NCI-H2196 treated with DMSO at 0.1 percent for 48 hours (cell line): ENCODE measurements at regions not wholly inside any gene's neighbourhood (a gene's known extent, or its start where the extent isn't known, plus 50 kb on each side); places are given as distances from the start of the nearest gene placed in this dataset.
"Not testable (repeated sequence)": the region's sequence is repeated elsewhere in the genome, so short reads cannot be mapped to it uniquely, and the experiment has no call there.

Experiments used
- DNase-seq: peaks from one replicate; lab custom pipeline; 2025; ENCODE audit not compliant: unreplicated experiment; lab: John Stamatoyannopoulos, UW

GRCh38 chr7:142477801-142478200 is 219.9 kb upstream of the PRSS58 start:
- DNase-seq, result not testable (repeated sequence)

DNA sequence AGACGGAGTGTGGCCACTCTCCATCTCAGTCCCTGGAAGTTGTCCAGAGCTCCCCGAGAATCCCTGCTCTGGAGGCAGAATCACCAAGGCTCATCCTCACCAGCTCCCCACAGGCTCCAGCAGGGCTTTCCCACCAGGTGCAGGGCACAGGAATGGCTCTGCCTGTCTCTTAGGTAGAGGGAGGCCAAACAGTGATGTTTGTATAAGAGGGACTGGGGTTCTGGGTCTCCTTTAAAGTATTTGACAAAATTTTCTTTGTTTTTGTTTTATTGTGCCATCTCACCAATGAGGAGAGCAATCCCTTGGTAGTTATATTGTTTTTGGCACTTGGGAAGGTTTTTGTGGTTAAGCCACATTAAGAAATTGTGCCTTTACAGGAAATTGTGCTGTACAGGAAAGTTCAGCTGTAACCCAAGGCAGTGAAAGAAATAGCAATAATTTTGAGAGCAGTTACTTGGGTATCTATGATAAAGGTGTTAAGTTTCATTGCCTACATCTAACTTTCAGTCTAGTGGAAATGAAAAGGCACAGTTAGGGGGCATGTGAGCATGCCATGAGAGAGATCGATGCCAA is 219.3 kb upstream of the PRSS58 start:
- no peak for DNase-seq

DNA sequence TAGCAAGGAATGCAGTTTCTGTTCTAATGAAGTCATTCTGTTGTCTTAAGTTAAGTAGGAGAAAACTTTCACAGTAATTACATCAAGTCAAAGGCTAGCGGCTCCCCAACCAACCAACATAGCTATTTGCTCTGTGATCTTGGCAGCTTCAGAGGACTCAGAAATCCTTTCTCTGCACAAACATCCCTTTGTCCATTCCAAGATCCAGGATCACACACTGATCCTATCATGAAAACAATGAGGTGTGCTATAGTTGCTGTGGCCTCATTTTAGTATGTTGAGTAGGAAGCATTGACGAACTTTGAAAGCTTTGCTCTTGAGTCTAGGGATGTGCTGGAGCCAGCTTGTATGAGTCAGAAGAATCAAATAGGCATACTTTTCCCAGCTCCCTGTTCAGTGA is 218.2 kb upstream of the PRSS58 start:
- no peak for DNase-seq

GRCh38 chr7:142471820-142472219 is 214.0 kb upstream of the PRSS58 start:
- no peak for DNase-seq

- DNase-seq, result no peak
These were observed 212.6 kb upstream of the PRSS58 start for GRCh38 chr7:142470544-142470830.

DNA sequence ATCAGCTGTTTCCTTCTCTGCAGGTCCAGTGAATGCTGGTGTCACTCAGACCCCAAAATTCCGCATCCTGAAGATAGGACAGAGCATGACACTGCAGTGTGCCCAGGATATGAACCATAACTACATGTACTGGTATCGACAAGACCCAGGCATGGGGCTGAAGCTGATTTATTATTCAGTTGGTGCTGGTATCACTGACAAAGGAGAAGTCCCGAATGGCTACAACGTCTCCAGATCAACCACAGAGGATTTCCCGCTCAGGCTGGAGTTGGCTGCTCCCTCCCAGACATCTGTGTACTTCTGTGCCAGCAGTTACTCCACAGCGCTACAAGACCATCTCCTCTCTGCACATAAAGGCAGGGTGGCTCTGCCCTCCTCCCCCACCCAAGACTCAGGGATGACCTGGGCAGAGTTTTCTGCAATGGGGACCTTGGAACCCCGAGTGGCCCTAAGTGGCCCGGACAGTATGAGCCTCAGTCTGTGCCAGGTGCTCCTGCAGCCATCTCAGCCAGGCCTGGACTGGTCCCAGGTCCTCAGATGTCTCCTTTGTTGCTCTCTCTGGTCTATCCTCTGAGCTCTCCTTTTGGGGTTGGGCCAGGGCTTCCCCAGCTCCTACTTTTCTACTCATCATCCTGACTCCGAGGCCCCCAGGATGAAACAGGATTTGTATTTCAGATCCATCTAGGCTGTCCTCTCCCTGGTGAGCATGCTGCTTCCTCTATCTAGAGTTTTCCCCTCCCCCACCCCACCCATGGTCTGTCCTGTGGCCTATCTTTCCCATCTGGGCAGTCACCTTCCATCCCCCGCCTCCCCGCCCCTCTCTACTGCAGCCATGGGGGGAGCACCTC is 212.1 kb upstream of the PRSS58 start:
- DNase-seq, result no peak

DNA sequence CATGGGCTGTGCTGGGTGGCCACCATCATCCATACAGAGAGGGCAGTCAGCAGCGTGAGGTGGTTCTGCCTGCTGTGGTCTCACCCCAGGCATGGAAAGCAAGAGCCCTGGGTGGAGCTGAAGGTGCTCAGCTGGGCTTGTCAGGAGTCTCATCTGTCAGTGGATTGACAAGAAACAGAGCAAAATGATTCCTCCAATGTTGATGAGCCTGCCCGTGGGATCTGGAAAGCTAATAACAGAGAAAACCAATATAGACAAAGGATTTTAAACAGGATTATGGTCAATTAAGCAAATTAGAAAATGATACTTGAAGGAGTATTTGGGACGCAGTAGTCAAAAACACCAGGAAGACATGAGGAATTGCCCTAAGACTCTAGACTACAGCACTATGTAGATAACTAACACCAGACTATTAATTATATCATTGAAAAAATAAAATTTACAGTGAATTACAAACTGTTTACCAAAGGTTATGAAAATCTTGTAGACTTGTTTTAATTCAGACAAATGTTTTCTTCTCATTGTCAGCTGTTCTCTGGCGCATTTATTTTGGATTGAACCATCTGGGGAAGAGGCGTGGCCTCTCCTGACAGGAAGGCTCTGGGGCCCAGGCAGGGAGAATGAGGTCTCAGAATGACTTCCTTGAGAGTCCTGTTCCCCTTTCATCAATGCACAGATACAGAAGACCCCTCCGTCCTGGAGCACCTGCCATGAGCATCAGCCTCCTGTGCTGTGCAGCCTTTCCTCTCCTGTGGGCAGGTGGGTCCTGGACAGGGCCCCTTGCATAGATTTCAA is 211.2 kb upstream of the PRSS58 start:
- no peak for DNase-seq

- not testable (repeated sequence) for DNase-seq
These were observed 209.3 kb upstream of the PRSS58 start for GRCh38 chr7:142467056-142467655.

GRCh38 chr7:142463401-142463850 is 205.6 kb upstream of the PRSS58 start:
- no peak for DNase-seq

GRCh38 chr7:142461437-142461836 is 203.6 kb upstream of the PRSS58 start:
- DNase-seq, result no peak

DNA sequence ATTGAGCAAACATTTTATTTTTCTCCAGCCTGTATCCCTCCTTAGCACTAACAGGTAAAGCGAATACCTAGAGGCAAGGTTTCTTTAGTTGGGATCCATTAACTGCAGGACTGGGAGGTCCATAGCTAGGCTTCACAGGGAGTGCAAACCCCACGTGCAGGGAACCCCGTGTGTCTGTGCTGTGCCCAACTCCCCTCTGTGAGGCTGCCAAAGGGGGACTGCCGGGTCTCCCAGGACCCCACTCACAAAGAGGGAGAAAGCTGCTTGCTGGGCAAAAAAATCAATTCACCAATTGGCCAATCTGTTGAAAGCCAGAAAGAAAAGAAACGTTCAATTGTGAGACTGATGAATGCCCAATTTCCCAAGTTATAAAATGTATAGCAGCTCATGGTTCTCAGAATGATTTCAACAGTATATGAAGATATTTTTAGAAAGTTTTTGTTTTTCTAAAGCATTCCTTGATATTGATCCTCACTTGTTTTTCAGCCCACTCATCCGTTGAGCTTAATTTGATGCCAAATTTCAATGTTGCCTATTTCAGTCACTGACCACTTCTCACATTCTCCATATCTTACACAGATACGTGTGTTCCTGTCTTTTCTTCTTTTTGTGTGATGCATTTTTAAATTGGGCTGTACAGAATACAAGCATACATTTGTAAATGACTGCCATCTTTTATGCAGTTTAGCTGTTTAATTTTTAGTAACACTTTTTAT is 202.7 kb upstream of the PRSS58 start:
- no peak for DNase-seq

- no peak for DNase-seq
These were observed 201.7 kb upstream of the PRSS58 start for GRCh38 chr7:142459551-142459963.

GRCh38 chr7:142457146-142457703 is 199.4 kb upstream of the PRSS58 start:
- no peak for DNase-seq

DNA sequence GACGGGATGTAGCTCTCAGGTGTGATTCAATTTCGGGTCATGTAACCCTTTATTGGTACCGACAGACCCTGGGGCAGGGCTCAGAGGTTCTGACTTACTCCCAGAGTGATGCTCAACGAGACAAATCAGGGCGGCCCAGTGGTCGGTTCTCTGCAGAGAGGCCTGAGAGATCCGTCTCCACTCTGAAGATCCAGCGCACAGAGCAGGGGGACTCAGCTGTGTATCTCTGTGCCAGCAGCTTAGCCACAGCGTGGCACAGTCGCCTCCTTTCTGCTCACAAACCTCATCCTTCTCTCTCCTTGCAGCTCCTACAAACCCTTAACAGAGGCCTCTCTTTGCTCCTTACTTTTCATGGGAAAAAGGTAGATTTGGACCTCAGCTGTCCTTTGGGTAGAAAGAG is 197.5 kb upstream of the PRSS58 start:
- no peak for DNase-seq

- no peak for DNase-seq
These were observed 197.0 kb upstream of the PRSS58 start for GRCh38 chr7:142454862-142455261.

DNA sequence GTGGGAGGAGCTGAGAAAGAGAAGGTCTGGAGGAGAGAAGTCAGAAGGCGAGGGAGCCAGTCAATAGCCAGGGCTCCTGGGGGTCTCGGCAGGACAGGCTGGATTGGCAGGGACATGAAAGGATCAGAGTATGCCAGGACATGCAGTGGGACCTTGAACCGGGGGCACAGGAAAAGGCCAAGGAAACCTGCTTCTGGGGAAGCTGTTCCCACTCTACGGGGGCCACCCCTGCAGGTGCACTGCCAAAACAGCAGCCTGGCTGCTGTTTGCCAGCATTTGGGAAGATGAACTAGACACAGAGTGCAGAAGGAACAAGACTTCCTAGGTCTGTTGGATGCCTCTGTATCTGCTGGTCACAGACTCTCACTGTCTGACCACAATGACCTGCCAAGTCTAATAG is 194.9 kb upstream of the PRSS58 start:
- no peak for DNase-seq

GRCh38 chr7:142451817-142452216 is 194.0 kb upstream of the PRSS58 start:
- DNase-seq, result no peak

GRCh38 chr7:142451296-142451695 is 193.4 kb upstream of the PRSS58 start:
- no peak for DNase-seq

GRCh38 chr7:142450695-142451094 is 192.8 kb upstream of the PRSS58 start:
- DNase-seq, result no peak

DNA sequence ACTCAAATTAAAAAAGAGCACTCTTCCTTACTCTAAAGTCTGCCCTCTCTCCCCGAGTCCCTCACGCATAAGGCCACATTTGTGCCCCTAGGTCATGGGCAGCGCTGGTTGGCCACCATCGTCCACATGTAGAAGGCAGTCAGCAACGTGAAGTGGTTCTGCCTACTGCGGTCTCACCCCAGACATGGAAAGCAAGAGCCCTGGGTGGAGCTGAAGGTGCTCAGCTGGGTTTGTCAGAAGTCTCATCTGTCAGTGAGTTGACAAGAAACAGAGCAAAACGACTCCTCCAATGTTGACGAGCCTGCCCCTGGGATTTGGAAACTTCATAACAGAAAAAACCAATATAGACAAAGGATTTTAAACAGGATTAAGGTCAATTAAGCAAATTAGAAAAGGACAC is 192.3 kb upstream of the PRSS58 start:
- DNase-seq, result no peak

DNA sequence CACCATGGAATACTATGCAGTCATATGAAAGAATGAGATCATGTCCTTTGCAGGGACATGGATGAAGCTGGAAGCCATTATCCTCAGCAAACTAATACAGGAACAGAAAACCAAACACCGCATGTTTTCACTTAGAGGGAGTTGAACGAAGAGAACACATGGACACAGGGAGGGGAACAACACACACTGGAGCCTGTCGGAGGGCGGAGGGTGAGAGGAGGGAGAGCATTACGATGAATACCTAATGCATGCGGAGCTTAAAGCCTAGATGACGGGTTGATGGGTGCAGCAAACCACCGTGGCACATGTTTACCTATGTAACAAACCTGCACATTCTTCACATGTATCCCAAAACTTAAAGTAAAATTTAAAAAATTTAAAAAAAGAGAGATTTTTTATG is 191.0 kb upstream of the PRSS58 start:
- DNase-seq, result not testable (repeated sequence)
